HG03378 (cell line): ENCODE measurements at regions not wholly inside any gene's neighbourhood (a gene's known extent, or its start where the extent isn't known, plus 50 kb on each side); places are given as distances from the start of the nearest gene placed in this dataset.
"Not testable (repeated sequence)": the region's sequence is repeated elsewhere in the genome, so short reads cannot be mapped to it uniquely, and the experiment has no call there.

Experiments used
- ATAC-seq: cut with Tn5 transposase; IDR thresholded peaks from one replicate; pipeline ENCODE4 v1.9.1; 2021; ENCODE audit warnings: mild to moderate bottlenecking, moderate library complexity; ENCODE audit not compliant: unreplicated experiment

GRCh38 chr18:56284319-56284718 lies 354.1 kb downstream of the TXNL1 start:
- ATAC-seq: no peak

- no peak for ATAC-seq
Observed at GRCh38 chr18:56283316-56283715, 355.1 kb downstream of the TXNL1 start.

GRCh38 chr18:56282234-56283104 lies 355.9 kb downstream of the TXNL1 start:
- ATAC-seq: no peak

- ATAC-seq: not testable (repeated sequence)
Observed at GRCh38 chr18:56279816-56280215, 358.6 kb downstream of the TXNL1 start.

GRCh38 chr18:56278421-56279003 lies 359.9 kb downstream of the TXNL1 start:
- no peak for ATAC-seq

GRCh38 chr18:56276466-56276865 lies 361.9 kb downstream of the TXNL1 start:
- no peak for ATAC-seq

- no peak for ATAC-seq
Observed at GRCh38 chr18:56273541-56274219, 364.7 kb downstream of the TXNL1 start.

GRCh38 chr18:56270671-56271250 lies 367.6 kb downstream of the TXNL1 start:
- no peak for ATAC-seq

GRCh38 chr18:56269958-56270357 lies 368.4 kb downstream of the TXNL1 start:
- no peak for ATAC-seq

- no peak for ATAC-seq
Observed at GRCh38 chr18:56268952-56269351, 369.4 kb downstream of the TXNL1 start.

GRCh38 chr18:56267334-56267733 lies 371.1 kb downstream of the TXNL1 start:
- ATAC-seq: no peak

GRCh38 chr18:56258178-56258577 lies 380.2 kb downstream of the TXNL1 start:
- ATAC-seq: no peak

- ATAC-seq: peak; percentile 94
Observed at GRCh38 chr18:56257205-56257604, 381.2 kb downstream of the TXNL1 start.

- no peak for ATAC-seq
Observed at GRCh38 chr18:56256659-56257058, 381.7 kb downstream of the TXNL1 start.

- no peak for ATAC-seq
Observed at GRCh38 chr18:56255381-56255780, 383.0 kb downstream of the TXNL1 start.

GRCh38 chr18:56252456-56252855 lies 385.9 kb downstream of the TXNL1 start:
- no peak for ATAC-seq

- peak; percentile 97 for ATAC-seq
Observed at GRCh38 chr18:56248610-56249235, 389.7 kb downstream of the TXNL1 start.

- ATAC-seq: no peak
Observed at GRCh38 chr18:56246916-56247315, 391.5 kb downstream of the TXNL1 start.

GRCh38 chr18:56245866-56246580 lies 392.4 kb downstream of the TXNL1 start:
- ATAC-seq: no peak

- ATAC-seq: no peak
Observed at GRCh38 chr18:56240405-56240804, 398.0 kb downstream of the TXNL1 start.
